ENCODE measurements at regions not wholly inside any gene's neighbourhood (a gene's known extent, or its start where the extent isn't known, plus 50 kb on each side); places are given as distances from the start of the nearest gene placed in this dataset.

GRCh38 chr18:67381608-67382150 lies 134.8 kb downstream of the DSEL start:
- POLR2A ChIA-PET, result no interaction called here
- CTCF ChIA-PET, result no interaction called here

GRCh38 chr18:67380867-67381266 lies 135.7 kb downstream of the DSEL start:
- ChIA-PET CTCF (no interaction called here), POLR2A (no interaction called here)

GRCh38 chr18:67379981-67380380 lies 136.5 kb downstream of the DSEL start:
- ChIA-PET CTCF (no interaction called here), POLR2A (no interaction called here)

GRCh38 chr18:67376372-67376771 lies 140.1 kb downstream of the DSEL start:
- CTCF ChIA-PET, result interaction anchor here (0.6 kb wide), 1 partner anchor 140 kb away, joined by 3 read pairs; no protein-coding TSS in a partner anchor
- POLR2A ChIA-PET, result no interaction called here

- CTCF ChIA-PET, result no interaction called here
- POLR2A ChIA-PET, result no interaction called here
Observed at GRCh38 chr18:67373636-67374035, 142.9 kb downstream of the DSEL start.

GRCh38 chr18:67367540-67367939 lies 149.0 kb downstream of the DSEL start:
- CTCF ChIA-PET, result interaction anchor here (0.5 kb wide), 1 partner anchor 54 kb away, joined by 3 read pairs; no protein-coding TSS in a partner anchor
- POLR2A ChIA-PET, result no interaction called here

- CTCF ChIA-PET, result no interaction called here
Observed at GRCh38 chr18:67363694-67364093, 152.8 kb downstream of the DSEL start.

GRCh38 chr18:67362906-67363305 lies 153.6 kb downstream of the DSEL start:
- ChIA-PET POLR2A (no interaction called here), CTCF (interaction anchor here (0.5 kb wide), 1 partner anchor 100 kb away, joined by 3 read pairs; no protein-coding TSS in a partner anchor)

More at GRCh38 chr18:67363694-67364093, 152.8 kb downstream of the DSEL start:
- POLR2A ChIA-PET, result no interaction called here

- POLR2A ChIA-PET, result no interaction called here
- CTCF ChIA-PET, result no interaction called here
Observed at GRCh38 chr18:67359873-67360838, 156.4 kb downstream of the DSEL start.

- POLR2A ChIA-PET, result no interaction called here
- CTCF ChIA-PET, result no interaction called here
Observed at GRCh38 chr18:67358947-67359346, 157.6 kb downstream of the DSEL start.

- ChIA-PET CTCF (no interaction called here), POLR2A (no interaction called here)
Observed at GRCh38 chr18:67354692-67355091, 161.8 kb downstream of the DSEL start.

GRCh38 chr18:67354091-67354490 lies 162.4 kb downstream of the DSEL start:
- CTCF ChIA-PET, result no interaction called here
- POLR2A ChIA-PET, result no interaction called here

- CTCF ChIA-PET, result no interaction called here
- POLR2A ChIA-PET, result no interaction called here
Observed at GRCh38 chr18:67347438-67347837, 169.1 kb downstream of the DSEL start.

- CTCF ChIA-PET, result no interaction called here
- POLR2A ChIA-PET, result no interaction called here
Observed at GRCh38 chr18:67342159-67342558, 174.4 kb downstream of the DSEL start.

GRCh38 chr18:67337696-67338095 lies 178.8 kb downstream of the DSEL start:
- CTCF ChIA-PET, result no interaction called here
- POLR2A ChIA-PET, result no interaction called here

- ChIA-PET POLR2A (no interaction called here), CTCF (no interaction called here)
Observed at GRCh38 chr18:67331857-67332256, 184.7 kb downstream of the DSEL start.

- ChIA-PET CTCF (interaction anchor here (0.7 kb wide), 1 partner anchor 197 kb away, joined by 4 read pairs; no protein-coding TSS in a partner anchor), POLR2A (no interaction called here)
Observed at GRCh38 chr18:67319109-67319508, 197.4 kb downstream of the DSEL start.

GRCh38 chr18:67318651-67319050 lies 197.9 kb downstream of the DSEL start:
- ChIA-PET POLR2A (no interaction called here), CTCF (interaction anchor here (0.7 kb wide), 1 partner anchor 197 kb away, joined by 4 read pairs; no protein-coding TSS in a partner anchor)

- ChIA-PET CTCF (no interaction called here), POLR2A (no interaction called here)
Observed at GRCh38 chr18:67310826-67311225, 205.7 kb downstream of the DSEL start.

- ChIA-PET POLR2A (no interaction called here), CTCF (interaction anchor here (0.6 kb wide), 1 partner anchor 49 kb away, joined by 3 read pairs; no protein-coding TSS in a partner anchor)
Observed at GRCh38 chr18:67308819-67309218, 207.7 kb downstream of the DSEL start.

- ChIA-PET POLR2A (no interaction called here), CTCF (no interaction called here)
Observed at GRCh38 chr18:67305466-67305865, 211.1 kb downstream of the DSEL start.
